H1 (cell line): ENCODE measurements at regions not wholly inside any gene's neighbourhood (a gene's known extent, or its start where the extent isn't known, plus 50 kb on each side); places are given as distances from the start of the nearest gene placed in this dataset.

Experiments
- BCL11A ChIP-seq, 2 experiments: IDR thresholded peaks; one replicate each; pipeline ENCODE4 v1.6.1; 2011; ENCODE audit warnings: low read depth in 2 of 2, low read length in 2 of 2, mild to moderate bottlenecking in 2 of 2
- CBX5 ChIP-seq: fragments of 300-800, 300-1000 bp; sonication (generic); IDR thresholded peaks from 2 replicates; pipeline ENCODE4 v1.7.1; 2016; ENCODE audit warnings: antibody characterized with exemption, low read length, low read depth
- CEBPB ChIP-seq: IDR thresholded peaks from 2 replicates; pipeline ENCODE4 v1.6.1; 2012; ENCODE audit warnings: low read depth, low read length
- E2F6 ChIP-seq: IDR thresholded peaks from 2 replicates; pipeline ENCODE4 v1.6.1; 2012; ENCODE audit warnings: inconsistent platforms
- EGR1 ChIP-seq: IDR thresholded peaks from 2 replicates; pipeline ENCODE4 v1.6.1; 2011; ENCODE audit warnings: low read depth, low read length, borderline replicate concordance
- HDAC2 ChIP-seq, 2 experiments: fragments of 300-600 bp in 1 of 2; sonication (generic) in 1 of 2; IDR thresholded peaks; 2 replicates each; pipeline ENCODE4 v1.6.1; 2011 to 2012; ENCODE audit warnings: low read depth in 2 of 2, low read length in 2 of 2, mild to moderate bottlenecking in 2 of 2, moderate library complexity in 2 of 2, borderline replicate concordance in 1 of 2, inconsistent platforms in 1 of 2

- TF ChIP-seq CBX5 (no peak), CEBPB (no peak), EGR1 (no peak), BCL11A (IDR thresholded peaks at IDR 0.05; ENCODE audit: low read depth in 2 of 2, low read length in 2 of 2) (no peak), E2F6 (no peak), HDAC2 (IDR thresholded peaks at IDR 0.05; ENCODE audit: borderline replicate concordance in 1 of 2, low read depth in 2 of 2, low read length in 2 of 2) (no peak)
These were observed 101.2 kb upstream of the TRIB2 start (continued) for GRCh38 chr2:12615509-12615908.
